ENCODE measurements at regions not wholly inside any gene's neighbourhood (a gene's known extent, or its start where the extent isn't known, plus 50 kb on each side); places are given as distances from the start of the nearest gene placed in this dataset.

- ATAC-seq (no peak), DNase-seq (ENCODE audit: low read depth, low spot score) (no peak)
- CTCF ChIA-PET: no interaction called here
- intact Hi-C loops (cut with micrococcal nuclease): loop anchor here (2.0 kb wide), 1 partner anchor 29 kb away; no protein-coding TSS in a partner anchor
- RAD21 ChIA-PET (ENCODE audit: low non-redundant PET in 1 of 2, low total read pairs in 2 of 2, uncharacterized antibody in 2 of 2, unreplicated experiment in 2 of 2): no interaction called here
- Histone ChIP-seq H3K4me1 (ENCODE audit: control insufficient read depth in 1 of 2, insufficient read depth in 2 of 2, low read length in 2 of 2) (peaks cover 0 to 19% of the 10 kb centered on the region in 2 experiments; a peak in 2 of 4 replicates), H3K9me3 (ENCODE audit: control insufficient read depth in 1 of 2, insufficient read depth in 1 of 2, low read depth in 1 of 2, low read length in 2 of 2) (no peaks in the 10 kb centered on the region), H3K4me2 (ENCODE audit: low read length) (no peak overlapping the region), H3K27ac (ENCODE audit: low read depth, low read length) (no peak overlapping the region), H4K20me1 (ENCODE audit: insufficient read depth) (no peaks in the 10 kb centered on the region), H3K4me3 (replicated peaks in 1 of 2; ENCODE audit: low read depth in 1 of 2, low read length in 2 of 2) (no peak overlapping the region), H3K79me2 (ENCODE audit: insufficient read depth, low read length) (no peaks in the 10 kb centered on the region), H3K9ac (ENCODE audit: low read length) (no peak overlapping the region), H3K27me3 (ENCODE audit: insufficient read depth, low read length) (no peaks in the 10 kb centered on the region), H3K36me3 (ENCODE audit: control insufficient read depth in 1 of 2, insufficient read depth in 2 of 2, low read length in 2 of 2) (no peaks in the 10 kb centered on the region), H3K9me2 (ENCODE audit: insufficient read depth) (peaks cover 3% of the 10 kb centered on the region; the same call in 1 of the 2 replicates), H2AFZ (ENCODE audit: low read depth, low read length, poor library complexity, severe bottlenecking) (no peak overlapping the region)
- no TSS peak for BruUV-seq (replicated peaks)
- TF ChIP-seq ZFX (IDR thresholded peaks at IDR 0.05) (no peak), CBX3 (IDR thresholded peaks at IDR 0.05; ENCODE audit: low read depth) (no peak), REST (IDR thresholded peaks at IDR 0.05; ENCODE audit: low read depth) (no peak), ZBTB33 (IDR thresholded peaks at IDR 0.05; ENCODE audit: extremely low read depth, insufficient replicate concordance, low read length) (no peak), CTCF (IDR thresholded peaks at IDR 0.05 in 2 of 3, conservative IDR thresholded peaks at IDR 0.05 in 1 of 3; ENCODE audit: borderline replicate concordance in 1 of 3, insufficient read depth in 1 of 3, low read depth in 2 of 3, low read length in 2 of 3) (no peak), EGR1 (IDR thresholded peaks at IDR 0.05; ENCODE audit: low read depth) (no peak), SP1 (IDR thresholded peaks at IDR 0.05; ENCODE audit: low read depth) (no peak), SRF (IDR thresholded peaks at IDR 0.05; ENCODE audit: low read depth) (no peak), JUND (IDR thresholded peaks at IDR 0.05) (no peak), TCF7L2 (IDR thresholded peaks at IDR 0.05; ENCODE audit: borderline replicate concordance, extremely low read depth, insufficient read depth, insufficient read length) (no peak), POLR2AphosphoS5 (IDR thresholded peaks at IDR 0.05; ENCODE audit: low read depth, low read length) (no peak)
- POLR2A ChIA-PET: no interaction called here
These were observed 177.9 kb upstream of the NUDT4 start for GRCh38 chr12:93199831-93200236.
